T47D (cell line): ENCODE measurements at regions not wholly inside any gene's neighbourhood (a gene's known extent, or its start where the extent isn't known, plus 50 kb on each side); places are given as distances from the start of the nearest gene placed in this dataset.

Experiments
- DNase-seq, 2 experiments: peaks; one replicate each; pipeline versions ENCODE4 v3.0.0 to v3.0.0-alpha.2; 2011 to 2012; ENCODE audit warnings: low read depth in 1 of 2, low spot score in 1 of 2
- JUND ChIP-seq: IDR thresholded peaks from 2 replicates; pipeline ENCODE4 v1.6.1; 2012; ENCODE audit warnings: low read depth
- in situ Hi-C: cut with HindIII; loops from 2 replicates; pipeline ENCODE4 v1.10.0; 2016; ENCODE audit warnings: low sequenced_read_pairs, low pct_unique_long_range_greater_than_20kb

GRCh38 chr11:116099541-116099940, 595.3 kb upstream of the CADM1 start:
- no peak for DNase-seq
- TF ChIP-seq JUND: no peak
- in situ Hi-C loops: no loop called here

- DNase-seq: no peak
- in situ Hi-C loops: no loop called here
- TF ChIP-seq JUND: no peak
These were observed 592.2 kb upstream of the CADM1 start for GRCh38 chr11:116096272-116096995.

- in situ Hi-C loops: no loop called here
- no peak for DNase-seq
- no peak for TF ChIP-seq JUND
These were observed 589.5 kb upstream of the CADM1 start for GRCh38 chr11:116093481-116094270.

- in situ Hi-C loops: no loop called here
- TF ChIP-seq JUND: no peak
- DNase-seq: no peak
These were observed 588.9 kb upstream of the CADM1 start for GRCh38 chr11:116093065-116093464.

GRCh38 chr11:116086426-116086825, 582.2 kb upstream of the CADM1 start:
- in situ Hi-C loops: no loop called here

GRCh38 chr11:116085031-116085635, 580.9 kb upstream of the CADM1 start:
- TF ChIP-seq JUND: no peak
- DNase-seq: no peak
- in situ Hi-C loops: no loop called here

More at GRCh38 chr11:116086426-116086825, 582.2 kb upstream of the CADM1 start:
- no peak for TF ChIP-seq JUND
- no peak for DNase-seq

- in situ Hi-C loops: no loop called here
- DNase-seq: no peak
- no peak for TF ChIP-seq JUND
These were observed 580.3 kb upstream of the CADM1 start for GRCh38 chr11:116084511-116084910.

- DNase-seq: no peak
- TF ChIP-seq JUND: no peak
These were observed 578.0 kb upstream of the CADM1 start for GRCh38 chr11:116082256-116082655.

GRCh38 chr11:116079580-116079979, 575.4 kb upstream of the CADM1 start:
- TF ChIP-seq JUND: no peak
- in situ Hi-C loops: no loop called here

More at GRCh38 chr11:116082256-116082655, 578.0 kb upstream of the CADM1 start:
- in situ Hi-C loops: no loop called here

GRCh38 chr11:116078101-116078591, 573.9 kb upstream of the CADM1 start:
- in situ Hi-C loops: no loop called here
- DNase-seq: peak in 1 of 2 experiments; percentile 33
- TF ChIP-seq JUND: no peak

More at GRCh38 chr11:116079580-116079979, 575.4 kb upstream of the CADM1 start:
- no peak for DNase-seq

GRCh38 chr11:116077092-116077491, 572.9 kb upstream of the CADM1 start:
- in situ Hi-C loops: no loop called here
- no peak for TF ChIP-seq JUND
- DNase-seq: no peak

- in situ Hi-C loops: no loop called here
- no peak for TF ChIP-seq JUND
- DNase-seq: no peak
These were observed 569.9 kb upstream of the CADM1 start for GRCh38 chr11:116073854-116074837.
